GM23338 (cell line): ENCODE measurements at regions not wholly inside any gene's neighbourhood (a gene's known extent, or its start where the extent isn't known, plus 50 kb on each side); places are given as distances from the start of the nearest gene placed in this dataset.

ENCODE experiments used
- ATAC-seq: fragments of 200-7000 bp; cut with Tn5 transposase; 3 replicates; pipeline ENCODE4 v1.9.1; 2020
- DNase-seq: peaks from one replicate; pipeline ENCODE4 v3.0.0-alpha.2; 2015; ENCODE audit warnings: low spot score
- H2AFZ ChIP-seq: fragments of 200-600 bp; sonication (generic); 2 replicates; pipeline ENCODE4 v1.8.0; 2016; ENCODE audit warnings: antibody characterized with exemption, mild to moderate bottlenecking, moderate library complexity
- H3F3A ChIP-seq: fragments of 200-600 bp; sonication (generic); replicated peaks from 2 replicates; pipeline ENCODE4 v1.8.0; 2017; ENCODE audit warnings: antibody characterized with exemption, mixed run types, low read depth
- H3K27ac ChIP-seq: fragments of 200-600 bp; sonication (generic); 2 replicates; pipeline ENCODE4 v1.6.1; 2016; ENCODE audit warnings: low read depth
- H3K27me3 ChIP-seq: fragments of 200-600 bp; sonication (generic); 2 replicates; pipeline ENCODE4 v1.8.0; 2016; ENCODE audit warnings: mild to moderate bottlenecking, mixed run types, moderate library complexity; ENCODE audit not compliant: insufficient read depth
- H3K36me3 ChIP-seq: fragments of 200-600 bp; sonication (generic); 2 replicates; pipeline ENCODE4 v1.8.0; 2016; ENCODE audit warnings: mild to moderate bottlenecking; ENCODE audit not compliant: insufficient read depth
- H3K4me1 ChIP-seq: fragments of 200-600 bp; sonication (generic); 2 replicates; pipeline ENCODE4 v1.8.0; 2016; ENCODE audit warnings: mild to moderate bottlenecking, moderate library complexity; ENCODE audit not compliant: insufficient read depth
- H3K4me2 ChIP-seq: fragments of 200-600 bp; sonication (generic); 2 replicates; pipeline ENCODE4 v1.7.1; 2017; ENCODE audit warnings: mixed run types
- H3K4me3 ChIP-seq: fragments of 200-600 bp; sonication (generic); 2 replicates; pipeline ENCODE4 v1.6.1; 2016; ENCODE audit warnings: mixed run types
- H3K79me2 ChIP-seq: fragments of 200-600 bp; sonication (generic); replicated peaks from 2 replicates; pipeline ENCODE4 v1.8.0; 2017; ENCODE audit warnings: mild to moderate bottlenecking; ENCODE audit not compliant: insufficient read depth
- H3K9me2 ChIP-seq: fragments of 200-600 bp; sonication (generic); 2 replicates; pipeline ENCODE4 v1.8.0; 2017; ENCODE audit not compliant: insufficient read depth
- H4K20me1 ChIP-seq: fragments of 200-600 bp; sonication (generic); replicated peaks from 2 replicates; pipeline ENCODE4 v1.8.0; 2017; ENCODE audit warnings: mild to moderate bottlenecking; ENCODE audit not compliant: insufficient read depth
- H3K27ac Mint-ChIP-seq: 2 replicates; pipeline ENCODE4 v1.8.0; 2020; ENCODE audit warnings: inconsistent platforms, mild to moderate bottlenecking, moderate library complexity, mixed read lengths
- H3K27me3 Mint-ChIP-seq: 3 replicates; pipeline ENCODE4 v1.8.0; 2022; ENCODE audit warnings: low read depth, mild to moderate bottlenecking, moderate library complexity, mixed read lengths, inconsistent platforms; ENCODE audit not compliant: insufficient read depth, poor library complexity
- H3K36me3 Mint-ChIP-seq: 3 replicates; pipeline ENCODE4 v1.8.0; 2021; ENCODE audit warnings: low read depth, mild to moderate bottlenecking, inconsistent platforms, moderate library complexity, mixed read lengths
- H3K4me1 Mint-ChIP-seq: 3 replicates; pipeline ENCODE4 v1.8.0; 2020; ENCODE audit warnings: mild to moderate bottlenecking, inconsistent platforms, mixed read lengths
- H3K4me3 Mint-ChIP-seq: 3 replicates; pipeline ENCODE4 v1.8.0; 2021; ENCODE audit warnings: moderate library complexity, mild to moderate bottlenecking, inconsistent platforms, mixed read lengths
- H3K9me3 Mint-ChIP-seq: 3 replicates; pipeline ENCODE4 v1.8.0; 2020; ENCODE audit warnings: moderate library complexity, mild to moderate bottlenecking, inconsistent platforms, mixed read lengths
- CREB1 ChIP-seq: fragments of 250-450 bp; sonication (Bioruptor Pico); IDR thresholded peaks from 2 replicates; pipeline ENCODE4 v1.5.0; 2020; ENCODE audit warnings: low read depth, mild to moderate bottlenecking, moderate library complexity
- EZH2 ChIP-seq: fragments of 200-600 bp; sonication (generic); IDR thresholded peaks from one replicate; pipeline ENCODE4 v1.8.0; 2017; ENCODE audit warnings: antibody characterized with exemption, mild to moderate bottlenecking, low read depth; ENCODE audit not compliant: unreplicated experiment
- EZH2phosphoT487 ChIP-seq: fragments of 200-600 bp; sonication (generic); IDR thresholded peaks from one replicate; pipeline ENCODE4 v1.8.1; 2018; ENCODE audit warnings: antibody characterized with exemption; ENCODE audit not compliant: unreplicated experiment
- NANOG ChIP-seq: IDR thresholded peaks from 2 replicates; pipeline ENCODE4 v1.6.1; 2016; ENCODE audit warnings: antibody characterized with exemption, borderline replicate concordance
- POLR2AphosphoS5 ChIP-seq: IDR thresholded peaks from 2 replicates; pipeline ENCODE4 v1.6.1; 2016; ENCODE audit warnings: antibody characterized with exemption, low read depth
- REST ChIP-seq: IDR thresholded peaks from one replicate; pipeline ENCODE4 v1.6.1; 2018; ENCODE audit warnings: antibody characterized with exemption; ENCODE audit not compliant: unreplicated experiment
- STAT1 ChIP-seq: IDR thresholded peaks from one replicate; pipeline ENCODE4 v1.6.1; 2016; ENCODE audit warnings: antibody characterized with exemption; ENCODE audit not compliant: unreplicated experiment
- ZNF114 ChIP-seq: fragments of 250-450 bp; sonication (Bioruptor Pico); IDR thresholded peaks from 2 replicates; pipeline ENCODE4 v1.5.0; 2020; ENCODE audit warnings: mild to moderate bottlenecking, moderate library complexity
- ZNF331 ChIP-seq: fragments of 250-450 bp; sonication (Bioruptor Pico); IDR thresholded peaks from 2 replicates; pipeline ENCODE4 v1.5.0; 2020; ENCODE audit warnings: low read depth, mild to moderate bottlenecking, moderate library complexity
- TF ChIP-seq, protein P1 (sequence below): IDR thresholded peaks from 2 replicates; pipeline ENCODE4 v1.6.1; 2016; ENCODE audit warnings: antibody characterized with exemption
- TF ChIP-seq, protein P2 (sequence below), 2 experiments: fragments of 200-600 bp in 1 of 2; sonication (generic) in 1 of 2; conservative IDR thresholded peaks; 2 replicates each; pipeline versions ENCODE4 v1.5.1 to v1.6.1; 2016 to 2017; ENCODE audit warnings: antibody characterized with exemption in 2 of 2, low read depth in 2 of 2, mild to moderate bottlenecking in 2 of 2, moderate library complexity in 1 of 2

DNA sequence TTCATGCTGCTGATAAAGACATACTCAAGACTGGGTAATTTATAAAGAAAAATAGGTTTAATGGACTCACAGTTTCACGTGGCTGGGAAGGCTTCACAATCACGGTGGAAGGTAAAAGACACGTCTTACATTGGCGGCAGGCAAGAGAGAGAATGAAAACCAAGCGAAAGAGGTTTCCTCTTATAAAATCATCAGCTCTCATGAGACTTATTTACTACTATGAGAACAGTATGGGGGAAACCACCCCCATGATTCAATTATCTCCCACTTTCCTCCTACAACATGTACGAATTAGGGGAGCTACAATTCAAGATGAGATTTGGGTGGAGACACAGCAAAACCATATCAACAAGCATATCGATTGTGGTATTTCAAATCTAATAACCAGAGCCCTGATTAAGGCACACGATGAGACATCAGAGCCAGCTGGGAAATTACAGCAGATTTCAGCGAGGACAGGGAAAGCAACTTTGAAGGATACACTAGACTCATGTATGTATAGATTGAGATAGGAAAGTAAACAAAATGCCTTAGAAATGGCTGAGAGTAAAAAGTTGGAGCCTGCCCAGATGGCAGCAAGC lies 129.8 kb upstream of the GJE1 start:
- Histone ChIP-seq H3K9me2 (no peaks in the 10 kb centered on the region), H4K20me1 (no peaks in the 10 kb centered on the region), H3K36me3 (no peaks in the 10 kb centered on the region), H3K4me3 (no peak overlapping the region), H3K27me3 (no peaks in the 10 kb centered on the region), H3K79me2 (peaks cover 9% of the 10 kb centered on the region; the same call in 1 of the 2 replicates), H2AFZ (no peak overlapping the region), H3F3A (no peaks in the 10 kb centered on the region), H3K27ac (0 out of 2 replicates have a peak overlapping the region, but pooled peaks have one; percentile 48), H3K4me1 (no peaks in the 10 kb centered on the region), H3K4me2 (no peak overlapping the region)
- Mint-ChIP-seq H3K27me3 (no peaks in the 10 kb centered on the region), H3K36me3 (peaks cover 11% of the 10 kb centered on the region; the same call in 2 of the 3 replicates), H3K27ac (no peak overlapping the region), H3K4me3 (no peak overlapping the region), H3K4me1 (no peaks in the 10 kb centered on the region), H3K9me3 (peaks cover 17% of the 10 kb centered on the region)
- DNase-seq (no peak), ATAC-seq (no peak)
- TF ChIP-seq STAT1 (no peak), NANOG (no peak), REST (no peak), EZH2 (no peak), POLR2AphosphoS5 (no peak), ZNF114 (no peak), EZH2phosphoT487 (no peak), CREB1 (CRISPR knock-in tag) (no peak)

DNA sequence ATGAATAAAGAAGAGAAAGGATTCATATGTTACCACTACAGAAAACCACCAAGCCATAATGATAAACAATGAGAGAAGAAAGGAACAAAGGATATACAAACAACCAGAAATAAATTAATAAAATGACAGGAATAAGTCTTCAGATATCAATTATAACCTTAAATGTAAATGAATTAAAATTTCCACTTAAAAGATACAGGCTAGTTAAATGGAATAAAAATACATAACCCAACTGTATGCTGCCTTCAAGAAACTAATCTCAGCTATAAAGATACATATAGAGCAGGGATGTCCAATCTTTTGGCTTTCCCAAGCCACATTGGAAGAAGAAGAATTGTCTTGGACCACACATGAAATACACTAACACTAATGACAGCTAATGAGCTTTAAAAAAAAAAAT lies 135.9 kb upstream of the GJE1 start:
- no peak overlapping the region for H3K4me3 ChIP-seq
- H3K79me2 ChIP-seq = peaks cover 17% of the 10 kb centered on the region; the same call in 1 of the 2 replicates
- H3K4me2 ChIP-seq = no peak overlapping the region
- no peaks in the 10 kb centered on the region for H4K20me1 ChIP-seq
- no peak overlapping the region for H3K27ac ChIP-seq
- Mint-ChIP-seq H3K9me3 (peaks cover 37% of the 10 kb centered on the region), H3K27me3 (no peaks in the 10 kb centered on the region), H3K27ac (no peak overlapping the region), H3K4me3 (no peak overlapping the region), H3K4me1 (no peaks in the 10 kb centered on the region), H3K36me3 (peaks cover 44% of the 10 kb centered on the region)
- H3K4me1 ChIP-seq = no peaks in the 10 kb centered on the region
- no peaks in the 10 kb centered on the region for H3K36me3 ChIP-seq
- peaks cover 3% of the 10 kb centered on the region; the same call in 1 of the 2 replicates for H3K9me2 ChIP-seq
- no peaks in the 10 kb centered on the region for H3F3A ChIP-seq
- H3K27me3 ChIP-seq = no peaks in the 10 kb centered on the region
- H2AFZ ChIP-seq = no peak overlapping the region
- no peak for DNase-seq
- ATAC-seq = no peak
- TF ChIP-seq REST = no peak
- no peak for TF ChIP-seq NANOG
- TF ChIP-seq, protein P1, sequence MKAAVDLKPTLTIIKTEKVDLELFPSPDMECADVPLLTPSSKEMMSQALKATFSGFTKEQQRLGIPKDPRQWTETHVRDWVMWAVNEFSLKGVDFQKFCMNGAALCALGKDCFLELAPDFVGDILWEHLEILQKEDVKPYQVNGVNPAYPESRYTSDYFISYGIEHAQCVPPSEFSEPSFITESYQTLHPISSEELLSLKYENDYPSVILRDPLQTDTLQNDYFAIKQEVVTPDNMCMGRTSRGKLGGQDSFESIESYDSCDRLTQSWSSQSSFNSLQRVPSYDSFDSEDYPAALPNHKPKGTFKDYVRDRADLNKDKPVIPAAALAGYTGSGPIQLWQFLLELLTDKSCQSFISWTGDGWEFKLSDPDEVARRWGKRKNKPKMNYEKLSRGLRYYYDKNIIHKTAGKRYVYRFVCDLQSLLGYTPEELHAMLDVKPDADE = no peak
- TF ChIP-seq POLR2AphosphoS5 = no peak
- no peak for TF ChIP-seq EZH2phosphoT487
- TF ChIP-seq ZNF114 = no peak
- TF ChIP-seq ZNF331 (CRISPR knock-in tag) = no peak
- TF ChIP-seq, protein P2, sequence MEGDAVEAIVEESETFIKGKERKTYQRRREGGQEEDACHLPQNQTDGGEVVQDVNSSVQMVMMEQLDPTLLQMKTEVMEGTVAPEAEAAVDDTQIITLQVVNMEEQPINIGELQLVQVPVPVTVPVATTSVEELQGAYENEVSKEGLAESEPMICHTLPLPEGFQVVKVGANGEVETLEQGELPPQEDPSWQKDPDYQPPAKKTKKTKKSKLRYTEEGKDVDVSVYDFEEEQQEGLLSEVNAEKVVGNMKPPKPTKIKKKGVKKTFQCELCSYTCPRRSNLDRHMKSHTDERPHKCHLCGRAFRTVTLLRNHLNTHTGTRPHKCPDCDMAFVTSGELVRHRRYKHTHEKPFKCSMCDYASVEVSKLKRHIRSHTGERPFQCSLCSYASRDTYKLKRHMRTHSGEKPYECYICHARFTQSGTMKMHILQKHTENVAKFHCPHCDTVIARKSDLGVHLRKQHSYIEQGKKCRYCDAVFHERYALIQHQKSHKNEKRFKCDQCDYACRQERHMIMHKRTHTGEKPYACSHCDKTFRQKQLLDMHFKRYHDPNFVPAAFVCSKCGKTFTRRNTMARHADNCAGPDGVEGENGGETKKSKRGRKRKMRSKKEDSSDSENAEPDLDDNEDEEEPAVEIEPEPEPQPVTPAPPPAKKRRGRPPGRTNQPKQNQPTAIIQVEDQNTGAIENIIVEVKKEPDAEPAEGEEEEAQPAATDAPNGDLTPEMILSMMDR (conservative IDR thresholded peaks at IDR 0.05; ENCODE audit: low read depth in 2 of 2) = no peak
